CD4-positive, alpha-beta T cell treated with Interleukin-2 at 100 ng/mL for 4 hours (primary cell): ENCODE measurements at regions not wholly inside any gene's neighbourhood (a gene's known extent, or its start where the extent isn't known, plus 50 kb on each side); places are given as distances from the start of the nearest gene placed in this dataset.
"Not testable (repeated sequence)": the region's sequence is repeated elsewhere in the genome, so short reads cannot be mapped to it uniquely, and the experiment has no call there.

Experiments used
- DNase-seq: peaks from one replicate; pipeline ENCODE4 v3.0.0-alpha.2; 2020; ENCODE audit warnings: low spot score

- no peak for DNase-seq
Measured at GRCh38 chr5:17828681-17829080, 194.4 kb downstream of the TAF11L14 start.

GRCh38 chr5:17829456-17829855 is 195.2 kb downstream of the TAF11L14 start:
- DNase-seq, result no peak

GRCh38 chr5:17831279-17831678 is 197.0 kb downstream of the TAF11L14 start:
- DNase-seq, result no peak

- DNase-seq, result no peak
Measured at GRCh38 chr5:17832949-17833745, 198.9 kb downstream of the TAF11L14 start.

- DNase-seq, result no peak
Measured at GRCh38 chr5:17837757-17838156, 203.5 kb downstream of the TAF11L14 start.

GRCh38 chr5:17838469-17838868 is 204.2 kb downstream of the TAF11L14 start:
- no peak for DNase-seq

GRCh38 chr5:17839848-17840247 is 205.6 kb downstream of the TAF11L14 start:
- no peak for DNase-seq

- DNase-seq, result no peak
Measured at GRCh38 chr5:17846496-17846895, 212.2 kb downstream of the TAF11L14 start.

- no peak for DNase-seq
Measured at GRCh38 chr5:17847286-17847685, 213.0 kb downstream of the TAF11L14 start.

GRCh38 chr5:17852111-17852510 is 217.9 kb downstream of the TAF11L14 start:
- DNase-seq, result no peak

GRCh38 chr5:17852740-17853139 is 218.5 kb downstream of the TAF11L14 start:
- no peak for DNase-seq

GRCh38 chr5:17854901-17855300 is 220.6 kb downstream of the TAF11L14 start:
- DNase-seq, result no peak

GRCh38 chr5:17860660-17861315 is 226.5 kb downstream of the TAF11L14 start:
- no peak for DNase-seq

- DNase-seq, result not testable (repeated sequence)
Measured at GRCh38 chr5:17864903-17865302, 230.6 kb downstream of the TAF11L14 start.

GRCh38 chr5:17865966-17866365 is 231.7 kb downstream of the TAF11L14 start:
- DNase-seq, result not testable (repeated sequence)

GRCh38 chr5:17872204-17872603 is 237.9 kb downstream of the TAF11L14 start:
- DNase-seq, result no peak

- no peak for DNase-seq
Measured at GRCh38 chr5:17878541-17878940, 244.3 kb downstream of the TAF11L14 start.

GRCh38 chr5:17879276-17879675 is 245.0 kb downstream of the TAF11L14 start:
- no peak for DNase-seq

GRCh38 chr5:17880869-17881268 is 246.6 kb downstream of the TAF11L14 start:
- DNase-seq, result no peak

GRCh38 chr5:17882760-17883488 is 248.7 kb downstream of the TAF11L14 start:
- DNase-seq, result no peak

- no peak for DNase-seq
Measured at GRCh38 chr5:17888155-17888554, 253.9 kb downstream of the TAF11L14 start.

GRCh38 chr5:17890501-17890900 is 256.2 kb downstream of the TAF11L14 start:
- DNase-seq, result no peak

- no peak for DNase-seq
Measured at GRCh38 chr5:17891881-17892280, 257.6 kb downstream of the TAF11L14 start.
